ENCODE measurements at regions not wholly inside any gene's neighbourhood (a gene's known extent, or its start where the extent isn't known, plus 50 kb on each side); places are given as distances from the start of the nearest gene placed in this dataset.

GRCh38 chr5:122516432-122516743, 204.4 kb downstream of the SNCAIP start:
- Histone ChIP-seq H3K27me3 (ENCODE audit: control insufficient read depth in 2 of 2, insufficient read depth in 2 of 2, low read length in 2 of 2) (no peaks in the 10 kb centered on the region; a peak in 1 of 5 replicates), H3K36me3 (ENCODE audit: control insufficient read depth, insufficient read depth, low read length) (no peaks in the 10 kb centered on the region), H3K9ac (ENCODE audit: insufficient read depth in 1 of 2, low read depth in 2 of 2, low read length in 2 of 2) (no peak overlapping the region), H2AFZ (ENCODE audit: low read depth, low read length) (no peak overlapping the region), H3K27ac (ENCODE audit: extremely low read depth, low read depth, low read length) (no peak overlapping the region), H3K4me2 (ENCODE audit: insufficient read depth, low read length) (no peak overlapping the region), H3K9me1 (ENCODE audit: control insufficient read depth, insufficient read depth, low read length) (no peaks in the 10 kb centered on the region), H3K9me3 (replicated peaks; ENCODE audit: control insufficient read depth, insufficient read depth, low read depth, low read length) (no peaks in the 10 kb centered on the region), H3K4me3 (no peak overlapping the region), H3K79me2 (ENCODE audit: control insufficient read depth, insufficient read depth, low read length) (no peaks in the 10 kb centered on the region), H4K20me1 (replicated peaks; ENCODE audit: control insufficient read depth, insufficient read depth, low read length) (no peaks in the 10 kb centered on the region), H3K4me1 (replicated peaks in 1 of 2; ENCODE audit: control insufficient read depth in 2 of 2, insufficient read depth in 2 of 2, low read length in 2 of 2) (no peaks in the 10 kb centered on the region)
- FAIRE-seq (no peak), DNase-seq (ENCODE audit: extremely low read depth in 1 of 4, low spot score in 3 of 4) (no peak), ATAC-seq (no peak)
- intact Hi-C loops (cut with micrococcal nuclease) = loop anchor here (1.0 to 5.0 kb wide), 2 partner anchors 381 to 484 kb away; no protein-coding TSS in a partner anchor
- ChIA-PET POLR2A (no interaction called here), CTCF (ENCODE audit: low intra/inter-chr PET ratio) (interaction anchor here (2.1 kb wide), 1 partner anchor 484 kb away, joined by 8 read pairs; no protein-coding TSS in a partner anchor)
- no peak for TF ChIP-seq MTF1 (CRISPR knock-in tag; IDR thresholded peaks at IDR 0.05; ENCODE audit: borderline replicate concordance)
- TF ChIP-seq NELFE (IDR thresholded peaks at IDR 0.05; ENCODE audit: insufficient read depth, insufficient read length) = no peak
- TF ChIP-seq SIX5 (IDR thresholded peaks at IDR 0.05; ENCODE audit: borderline replicate concordance in 1 of 2, insufficient read depth in 1 of 2, low read depth in 1 of 2, low read length in 2 of 2) = no peak
- no peak for TF ChIP-seq CBX5 (IDR thresholded peaks at IDR 0.05; ENCODE audit: borderline replicate concordance, low read depth)
- no peak for TF ChIP-seq BDP1 (IDR thresholded peaks at IDR 0.05; ENCODE audit: insufficient read depth, insufficient read length)
- TF ChIP-seq ILF3 (IDR thresholded peaks at IDR 0.05; ENCODE audit: borderline replicate concordance) = no peak
- TF ChIP-seq NCOA2 (IDR thresholded peaks at IDR 0.05; ENCODE audit: partially characterized antibody in 2 of 2) = no peak
- no peak for TF ChIP-seq RBM22 (IDR thresholded peaks at IDR 0.05; ENCODE audit: low read depth, low read length, poor library complexity, severe bottlenecking)
- TF ChIP-seq ZSCAN29 (IDR thresholded peaks at IDR 0.05) = no peak
- no peak for TF ChIP-seq ZNF644 (tag; IDR thresholded peaks at IDR 0.05; ENCODE audit: low read depth)
- no peak for TF ChIP-seq DMBX1 (CRISPR knock-in tag; IDR thresholded peaks at IDR 0.05; ENCODE audit: borderline replicate concordance)
- no peak for TF ChIP-seq CTBP1 (IDR thresholded peaks at IDR 0.05; ENCODE audit: borderline replicate concordance)
- TF ChIP-seq GABPA (tag; conservative IDR thresholded peaks at IDR 0.05; ENCODE audit: low read depth) = no peak
- TF ChIP-seq ZNF239 (CRISPR knock-in tag; IDR thresholded peaks at IDR 0.05) = no peak
- in situ Hi-C loops (cut with MboI) = loop anchor here (25.0 kb wide), 2 partner anchors 846 to 1096 kb away; no protein-coding TSS in a partner anchor
- BruUV-seq (replicated peaks) = no TSS peak
- 1% methylated on average over 4 of the region's 4 CpGs for WGBS (ENCODE audit: insufficient coverage, low coverage, missing lambda C conversion rate)
